ENCODE measurements at regions not wholly inside any gene's neighbourhood (a gene's known extent, or its start where the extent isn't known, plus 50 kb on each side); places are given as distances from the start of the nearest gene placed in this dataset.

GRCh38 chr13:67725999-67726398 lies 495.9 kb upstream of the PCDH9 start:
- Histone ChIP-seq H4K20me1 (ENCODE audit: insufficient read depth, low read length) (no peaks in the 10 kb centered on the region), H3K4me2 (ENCODE audit: low read length) (no peak overlapping the region), H3K79me2 (ENCODE audit: insufficient read depth, low read length) (no peaks in the 10 kb centered on the region), H3K27ac (ENCODE audit: low read depth, low read length) (no peak overlapping the region), H3K36me3 (ENCODE audit: insufficient read depth, low read length) (no peaks in the 10 kb centered on the region), H3K27me3 (ENCODE audit: insufficient read depth, low read length) (no peaks in the 10 kb centered on the region), H3K4me1 (ENCODE audit: insufficient read depth, low read length) (no peaks in the 10 kb centered on the region), H2AFZ (ENCODE audit: low read depth, low read length) (no peak overlapping the region), H3K9me3 (ENCODE audit: insufficient read depth, low read depth, low read length) (no peaks in the 10 kb centered on the region), H3K4me3 (ENCODE audit: insufficient read depth, low read depth, low read length) (no peak overlapping the region), H3K9ac (ENCODE audit: low read length) (no peak overlapping the region)
- FAIRE-seq: no peak
- DNase-seq (ENCODE audit: low read depth): no peak
- H3K9me3 Mint-ChIP-seq (ENCODE audit: unreplicated experiment): peaks cover 12% of the 10 kb centered on the region
- H3K4me3 Mint-ChIP-seq (ENCODE audit: unreplicated experiment): no peak overlapping the region
- H3K4me1 Mint-ChIP-seq (ENCODE audit: low read depth, unreplicated experiment): no peaks in the 10 kb centered on the region
- TF ChIP-seq, protein P1, sequence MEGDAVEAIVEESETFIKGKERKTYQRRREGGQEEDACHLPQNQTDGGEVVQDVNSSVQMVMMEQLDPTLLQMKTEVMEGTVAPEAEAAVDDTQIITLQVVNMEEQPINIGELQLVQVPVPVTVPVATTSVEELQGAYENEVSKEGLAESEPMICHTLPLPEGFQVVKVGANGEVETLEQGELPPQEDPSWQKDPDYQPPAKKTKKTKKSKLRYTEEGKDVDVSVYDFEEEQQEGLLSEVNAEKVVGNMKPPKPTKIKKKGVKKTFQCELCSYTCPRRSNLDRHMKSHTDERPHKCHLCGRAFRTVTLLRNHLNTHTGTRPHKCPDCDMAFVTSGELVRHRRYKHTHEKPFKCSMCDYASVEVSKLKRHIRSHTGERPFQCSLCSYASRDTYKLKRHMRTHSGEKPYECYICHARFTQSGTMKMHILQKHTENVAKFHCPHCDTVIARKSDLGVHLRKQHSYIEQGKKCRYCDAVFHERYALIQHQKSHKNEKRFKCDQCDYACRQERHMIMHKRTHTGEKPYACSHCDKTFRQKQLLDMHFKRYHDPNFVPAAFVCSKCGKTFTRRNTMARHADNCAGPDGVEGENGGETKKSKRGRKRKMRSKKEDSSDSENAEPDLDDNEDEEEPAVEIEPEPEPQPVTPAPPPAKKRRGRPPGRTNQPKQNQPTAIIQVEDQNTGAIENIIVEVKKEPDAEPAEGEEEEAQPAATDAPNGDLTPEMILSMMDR (IDR thresholded peaks at IDR 0.05; ENCODE audit: insufficient read depth, low read depth, low read length): no peak
- TF ChIP-seq EZH2 (IDR thresholded peaks at IDR 0.05; ENCODE audit: insufficient read depth, low read length): no peak
- no peak overlapping the region for H3K27ac Mint-ChIP-seq (ENCODE audit: unreplicated experiment)
- no peaks in the 10 kb centered on the region for H3K36me3 Mint-ChIP-seq (ENCODE audit: low read depth, unreplicated experiment)
- no peaks in the 10 kb centered on the region for H3K27me3 Mint-ChIP-seq (ENCODE audit: low read depth, unreplicated experiment)

- no peak overlapping the region for H3K27ac ChIP-seq (ENCODE audit: low read depth, low read length)
- H3K36me3 Mint-ChIP-seq (ENCODE audit: low read depth, unreplicated experiment): no peaks in the 10 kb centered on the region
- no peak overlapping the region for H2AFZ ChIP-seq (ENCODE audit: low read depth, low read length)
- H4K20me1 ChIP-seq (ENCODE audit: insufficient read depth, low read length): no peaks in the 10 kb centered on the region
- H3K27me3 Mint-ChIP-seq (ENCODE audit: low read depth, unreplicated experiment): no peaks in the 10 kb centered on the region
- no peaks in the 10 kb centered on the region for H3K36me3 ChIP-seq (ENCODE audit: insufficient read depth, low read length)
- no peaks in the 10 kb centered on the region for H3K9me3 ChIP-seq (ENCODE audit: insufficient read depth, low read depth, low read length)
- no peaks in the 10 kb centered on the region for H3K4me1 Mint-ChIP-seq (ENCODE audit: low read depth, unreplicated experiment)
- H3K4me3 ChIP-seq (ENCODE audit: insufficient read depth, low read depth, low read length): no peak overlapping the region
- DNase-seq (ENCODE audit: low read depth): no peak
- H3K4me2 ChIP-seq (ENCODE audit: low read length): no peak overlapping the region
- no peak for FAIRE-seq
- H3K79me2 ChIP-seq (ENCODE audit: insufficient read depth, low read length): no peaks in the 10 kb centered on the region
- no peaks in the 10 kb centered on the region for H3K27me3 ChIP-seq (ENCODE audit: insufficient read depth, low read length)
- no peaks in the 10 kb centered on the region for H3K9me3 Mint-ChIP-seq (ENCODE audit: unreplicated experiment)
- TF ChIP-seq, protein P1 (IDR thresholded peaks at IDR 0.05; ENCODE audit: insufficient read depth, low read depth, low read length): no peak
- TF ChIP-seq EZH2 (IDR thresholded peaks at IDR 0.05; ENCODE audit: insufficient read depth, low read length): no peak
- no peaks in the 10 kb centered on the region for H3K4me1 ChIP-seq (ENCODE audit: insufficient read depth, low read length)
- no peak overlapping the region for H3K9ac ChIP-seq (ENCODE audit: low read length)
- H3K27ac Mint-ChIP-seq (ENCODE audit: unreplicated experiment): no peak overlapping the region
- no peak overlapping the region for H3K4me3 Mint-ChIP-seq (ENCODE audit: unreplicated experiment)
These were observed 483.4 kb upstream of the PCDH9 start for GRCh38 chr13:67713571-67713970.

DNA sequence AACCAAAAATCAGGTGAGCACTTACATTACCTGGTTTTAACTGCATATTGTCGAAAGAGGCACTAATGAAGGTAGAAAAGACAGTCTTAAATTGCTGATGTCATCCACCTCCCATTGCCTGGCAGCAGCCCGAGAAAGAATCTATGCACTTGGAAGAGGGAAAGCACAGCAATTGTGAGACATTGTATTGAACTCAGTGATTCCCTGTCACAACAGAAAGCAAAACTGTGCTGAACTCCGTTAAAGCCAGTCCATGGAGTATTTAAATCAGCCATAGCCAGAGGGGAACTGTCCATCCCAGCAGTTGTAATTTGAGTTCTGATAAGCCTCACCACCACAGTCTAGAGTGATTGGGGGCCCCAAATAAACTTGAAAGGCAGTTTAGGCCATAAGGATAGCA lies 466.6 kb upstream of the PCDH9 start:
- H3K27me3 Mint-ChIP-seq (ENCODE audit: low read depth, unreplicated experiment): no peaks in the 10 kb centered on the region
- Histone ChIP-seq H4K20me1 (ENCODE audit: insufficient read depth, low read length) (no peaks in the 10 kb centered on the region), H3K9ac (ENCODE audit: low read length) (no peak overlapping the region), H3K27ac (ENCODE audit: low read depth, low read length) (no peak overlapping the region), H3K79me2 (ENCODE audit: insufficient read depth, low read length) (no peaks in the 10 kb centered on the region), H3K27me3 (ENCODE audit: insufficient read depth, low read length) (no peaks in the 10 kb centered on the region), H3K4me2 (ENCODE audit: low read length) (no peak overlapping the region), H3K4me1 (ENCODE audit: insufficient read depth, low read length) (no peaks in the 10 kb centered on the region), H3K36me3 (ENCODE audit: insufficient read depth, low read length) (no peaks in the 10 kb centered on the region), H2AFZ (ENCODE audit: low read depth, low read length) (peak overlapping the region; percentile 52), H3K4me3 (ENCODE audit: insufficient read depth, low read depth, low read length) (no peak overlapping the region), H3K9me3 (ENCODE audit: insufficient read depth, low read depth, low read length) (no peaks in the 10 kb centered on the region)
- DNase-seq (ENCODE audit: low read depth) (no peak), FAIRE-seq (no peak)
- no peak overlapping the region for H3K4me3 Mint-ChIP-seq (ENCODE audit: unreplicated experiment)
- H3K27ac Mint-ChIP-seq (ENCODE audit: unreplicated experiment): no peak overlapping the region
- TF ChIP-seq, protein P1 (IDR thresholded peaks at IDR 0.05; ENCODE audit: insufficient read depth, low read depth, low read length): no peak
- TF ChIP-seq EZH2 (IDR thresholded peaks at IDR 0.05; ENCODE audit: insufficient read depth, low read length): no peak
- no peaks in the 10 kb centered on the region for H3K4me1 Mint-ChIP-seq (ENCODE audit: low read depth, unreplicated experiment)
- H3K9me3 Mint-ChIP-seq (ENCODE audit: unreplicated experiment): no peaks in the 10 kb centered on the region
- H3K36me3 Mint-ChIP-seq (ENCODE audit: low read depth, unreplicated experiment): no peaks in the 10 kb centered on the region
